ENCODE measurements at regions not wholly inside any gene's neighbourhood (a gene's known extent, or its start where the extent isn't known, plus 50 kb on each side); places are given as distances from the start of the nearest gene placed in this dataset.

DNA sequence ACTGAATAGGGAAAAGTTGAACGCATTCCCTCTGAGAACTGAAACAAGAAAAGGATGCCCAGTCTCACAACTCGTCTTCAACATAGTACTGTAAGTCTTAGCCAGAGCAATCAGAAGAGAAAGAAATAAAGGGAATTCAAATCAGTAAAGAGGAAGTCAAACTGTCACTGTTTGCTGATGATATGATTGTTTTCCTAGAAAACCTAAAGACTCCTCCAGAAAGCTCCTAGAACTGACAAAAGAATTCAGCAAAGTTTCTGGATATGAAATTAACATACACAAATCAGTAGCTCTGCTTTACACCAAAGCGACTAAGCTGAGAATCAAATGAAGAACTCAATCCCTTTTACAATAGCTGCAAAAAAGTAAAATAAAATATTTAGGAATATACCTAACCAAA lies 471.2 kb upstream of the CNTN5 start:
- CTCF ChIA-PET = no interaction called here
- WGBS, 2 experiments (ENCODE audit: extremely low coverage in 2 of 2, insufficient read length in 1 of 2) = no CpG with 5 or more reads among the region's 3 CpGs
- no peak overlapping the region for H2BK15ac ChIP-seq (ENCODE audit: low read depth, low read length)

More for the DNA sequence above, 471.2 kb upstream of the CNTN5 start:
- Histone ChIP-seq H3K27me3 (ENCODE audit: control insufficient read depth, insufficient read depth, low read length) (no peaks in the 10 kb centered on the region), H3K79me1 (ENCODE audit: low read depth in 1 of 2, low read length in 2 of 2) (no peaks in the 10 kb centered on the region), H3K36me3 (ENCODE audit: control insufficient read depth, insufficient read depth, low read length) (no peaks in the 10 kb centered on the region), H3K56ac (ENCODE audit: extremely low read depth, insufficient read depth, low read length) (no peak overlapping the region), H3K27ac (ENCODE audit: insufficient read depth, low read length) (no peak overlapping the region), H3K4me2 (ENCODE audit: low read depth, low read length) (no peak overlapping the region), H4K8ac (ENCODE audit: low read depth in 2 of 2, low read length in 2 of 2) (no peak overlapping the region), H2BK5ac (ENCODE audit: low read depth, low read length, poor library complexity, severe bottlenecking) (no peak overlapping the region), H4K91ac (ENCODE audit: insufficient read depth, low read depth, low read length) (no peak overlapping the region), H4K5ac (ENCODE audit: low read depth, low read length) (no peak overlapping the region), H2AK5ac (ENCODE audit: low read depth, low read length) (no peak overlapping the region), H3K9me3 (ENCODE audit: control insufficient read depth, insufficient read depth, low read length) (peaks cover 8% of the 10 kb centered on the region; the same call in 1 of the 2 replicates), H3K14ac (replicated peaks; ENCODE audit: low read depth, low read length) (no peak overlapping the region), H2AFZ (replicated peaks; ENCODE audit: low read length, poor library complexity) (no peak overlapping the region), H3K9ac (ENCODE audit: low read depth, low read length) (no peak overlapping the region), H4K20me1 (ENCODE audit: insufficient read depth, low read length) (no peaks in the 10 kb centered on the region), H3K9me1 (ENCODE audit: insufficient read depth, low read length) (no peaks in the 10 kb centered on the region), H3K4me1 (ENCODE audit: control insufficient read depth, insufficient read depth, low read length) (no peaks in the 10 kb centered on the region), H3K4me3 (ENCODE audit: insufficient read depth, low read depth, low read length) (no peak overlapping the region), H3K18ac (ENCODE audit: low read depth, low read length) (no peak overlapping the region), H2AK9ac (replicated peaks; ENCODE audit: low read depth, low read length, poor library complexity) (no peak overlapping the region), H3K23ac (ENCODE audit: low read depth, low read length) (no peak overlapping the region), H3K4ac (ENCODE audit: low read depth, low read length) (no peak overlapping the region), H2BK120ac (ENCODE audit: low read depth, low read length) (no peak overlapping the region), H2BK20ac (ENCODE audit: low read depth, low read length) (no peak overlapping the region)
- in situ Hi-C loops (cut with MboI; ENCODE audit: low sequenced_read_pairs) (no loop called here), dilution Hi-C loops (cut with HindIII; ENCODE audit: low sequenced_read_pairs, unreplicated experiment) (no loop called here), intact Hi-C loops (cut with micrococcal nuclease) (no loop called here)
- BruUV-seq (replicated peaks) = no TSS peak
- POLR2A ChIA-PET (ENCODE audit: unreplicated experiment) = no interaction called here
- no peak for DNase-seq
- TF ChIP-seq POLR2A (IDR thresholded peaks at IDR 0.05; ENCODE audit: low read depth, low read length) (no peak), FOS (IDR thresholded peaks at IDR 0.05; ENCODE audit: low read depth, low read length) (no peak), NFE2L2 (IDR thresholded peaks at IDR 0.05; ENCODE audit: low read depth, low read length) (no peak), MAFK (IDR thresholded peaks at IDR 0.05; ENCODE audit: low read depth, low read length) (no peak), RAD21 (IDR thresholded peaks at IDR 0.05; ENCODE audit: low read length) (no peak), RFX5 (IDR thresholded peaks at IDR 0.05; ENCODE audit: low read depth, low read length) (no peak), MAZ (IDR thresholded peaks at IDR 0.05; ENCODE audit: borderline replicate concordance, low read depth, low read length) (no peak), CEBPB (IDR thresholded peaks at IDR 0.05; ENCODE audit: low read depth, low read length) (no peak), CHD1 (IDR thresholded peaks at IDR 0.05; ENCODE audit: low read depth, low read length) (no peak), MXI1 (IDR thresholded peaks at IDR 0.05; ENCODE audit: borderline replicate concordance, low read depth, low read length) (no peak), RCOR1 (IDR thresholded peaks at IDR 0.05; ENCODE audit: insufficient replicate concordance, low read length) (no peak), BHLHE40 (IDR thresholded peaks at IDR 0.05; ENCODE audit: low read depth, low read length) (no peak), SMC3 (IDR thresholded peaks at IDR 0.05; ENCODE audit: low read depth, low read length) (no peak)
- TF ChIP-seq, protein P1, sequence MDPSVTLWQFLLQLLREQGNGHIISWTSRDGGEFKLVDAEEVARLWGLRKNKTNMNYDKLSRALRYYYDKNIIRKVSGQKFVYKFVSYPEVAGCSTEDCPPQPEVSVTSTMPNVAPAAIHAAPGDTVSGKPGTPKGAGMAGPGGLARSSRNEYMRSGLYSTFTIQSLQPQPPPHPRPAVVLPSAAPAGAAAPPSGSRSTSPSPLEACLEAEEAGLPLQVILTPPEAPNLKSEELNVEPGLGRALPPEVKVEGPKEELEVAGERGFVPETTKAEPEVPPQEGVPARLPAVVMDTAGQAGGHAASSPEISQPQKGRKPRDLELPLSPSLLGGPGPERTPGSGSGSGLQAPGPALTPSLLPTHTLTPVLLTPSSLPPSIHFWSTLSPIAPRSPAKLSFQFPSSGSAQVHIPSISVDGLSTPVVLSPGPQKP (IDR thresholded peaks at IDR 0.05; ENCODE audit: borderline replicate concordance, low read depth, low read length) = no peak
- TF ChIP-seq, protein P2, sequence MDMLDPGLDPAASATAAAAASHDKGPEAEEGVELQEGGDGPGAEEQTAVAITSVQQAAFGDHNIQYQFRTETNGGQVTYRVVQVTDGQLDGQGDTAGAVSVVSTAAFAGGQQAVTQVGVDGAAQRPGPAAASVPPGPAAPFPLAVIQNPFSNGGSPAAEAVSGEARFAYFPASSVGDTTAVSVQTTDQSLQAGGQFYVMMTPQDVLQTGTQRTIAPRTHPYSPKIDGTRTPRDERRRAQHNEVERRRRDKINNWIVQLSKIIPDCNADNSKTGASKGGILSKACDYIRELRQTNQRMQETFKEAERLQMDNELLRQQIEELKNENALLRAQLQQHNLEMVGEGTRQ (IDR thresholded peaks at IDR 0.05; ENCODE audit: low read depth, low read length) = no peak
- TF ChIP-seq, protein P3, sequence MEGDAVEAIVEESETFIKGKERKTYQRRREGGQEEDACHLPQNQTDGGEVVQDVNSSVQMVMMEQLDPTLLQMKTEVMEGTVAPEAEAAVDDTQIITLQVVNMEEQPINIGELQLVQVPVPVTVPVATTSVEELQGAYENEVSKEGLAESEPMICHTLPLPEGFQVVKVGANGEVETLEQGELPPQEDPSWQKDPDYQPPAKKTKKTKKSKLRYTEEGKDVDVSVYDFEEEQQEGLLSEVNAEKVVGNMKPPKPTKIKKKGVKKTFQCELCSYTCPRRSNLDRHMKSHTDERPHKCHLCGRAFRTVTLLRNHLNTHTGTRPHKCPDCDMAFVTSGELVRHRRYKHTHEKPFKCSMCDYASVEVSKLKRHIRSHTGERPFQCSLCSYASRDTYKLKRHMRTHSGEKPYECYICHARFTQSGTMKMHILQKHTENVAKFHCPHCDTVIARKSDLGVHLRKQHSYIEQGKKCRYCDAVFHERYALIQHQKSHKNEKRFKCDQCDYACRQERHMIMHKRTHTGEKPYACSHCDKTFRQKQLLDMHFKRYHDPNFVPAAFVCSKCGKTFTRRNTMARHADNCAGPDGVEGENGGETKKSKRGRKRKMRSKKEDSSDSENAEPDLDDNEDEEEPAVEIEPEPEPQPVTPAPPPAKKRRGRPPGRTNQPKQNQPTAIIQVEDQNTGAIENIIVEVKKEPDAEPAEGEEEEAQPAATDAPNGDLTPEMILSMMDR (conservative IDR thresholded peaks at IDR 0.05; ENCODE audit: low read depth, low read length) = no peak
- no peak for ATAC-seq (ENCODE audit: low read depth)

All from IMR-90 (cell line).